Sigmoid colon (tissue), 4 donors: ENCODE measurements at regions not wholly inside any gene's neighbourhood (a gene's known extent, or its start where the extent isn't known, plus 50 kb on each side); places are given as distances from the start of the nearest gene placed in this dataset.

ENCODE experiments used
- CTCF ChIP-seq, 4 experiments: fragments of 450-650 bp in 3 of 4; fragments of 200-600 bp in 1 of 4; IDR thresholded peaks; one replicate each; pipeline ENCODE4 v1.5.1; 2016 to 2019; ENCODE audit warnings: antibody characterized with exemption in 4 of 4, mild to moderate bottlenecking in 3 of 4, moderate library complexity in 2 of 4
- EP300 ChIP-seq, 4 donors: sonication (generic); formaldehyde crosslinking; IDR thresholded peaks; one replicate each; pipeline ENCODE4 v1.6.1; 2017; ENCODE audit warnings: antibody characterized with exemption in 4 of 4
- POLR2A ChIP-seq, 2 donors: fragments of 450-650 bp; IDR thresholded peaks; one replicate each; pipeline ENCODE4 v1.6.1; 2016; ENCODE audit warnings: antibody characterized with exemption in 2 of 2, mild to moderate bottlenecking in 2 of 2, moderate library complexity in 2 of 2

- TF ChIP-seq CTCF (IDR thresholded peaks at IDR 0.05) (no peak), EP300 (IDR thresholded peaks at IDR 0.05) (no peak), POLR2A (IDR thresholded peaks at IDR 0.05) (no peak)
These were observed 335.5 kb downstream of the TBC1D4 start for GRCh38 chr13:75146436-75146835.
